ENCODE measurements at regions not wholly inside any gene's neighbourhood (a gene's known extent, or its start where the extent isn't known, plus 50 kb on each side); places are given as distances from the start of the nearest gene placed in this dataset.

GRCh38 chr11:8801121-8801520 is 109.9 kb upstream of the AKIP1 start:
- no peaks in the 10 kb centered on the region for H3K27me3 ChIP-seq (ENCODE audit: insufficient read depth)
- H3K4me1 ChIP-seq (ENCODE audit: control insufficient read depth in 1 of 2, insufficient read depth in 2 of 2, low read depth in 1 of 2, low read length in 1 of 2): peaks cover 0 to 3% of the 10 kb centered on the region in 2 experiments; a peak in 1 of 4 replicates
- H2AFZ ChIP-seq (ENCODE audit: low read depth): no peak overlapping the region
- WGBS (ENCODE audit: low lambda C conversion rate): 91% methylated on average over 9 of the region's 9 CpGs
- ChIA-PET CTCF (interaction anchor here (0.9 kb wide), 1 partner anchor 9 kb away, joined by 3 read pairs; a partner anchor contains a TSS), POLR2A (no interaction called here)
- no peaks in the 10 kb centered on the region for H3K9me3 ChIP-seq
- H4K20me1 ChIP-seq (ENCODE audit: insufficient read depth): 0 out of 2 replicates have a peak, but pooled peaks cover 5% of the 10 kb centered on the region
- no peak for DNase-seq
- H3K36me3 ChIP-seq (replicated peaks in 1 of 2; ENCODE audit: control insufficient read depth in 1 of 2, insufficient read depth in 2 of 2, low read length in 1 of 2): peaks cover 5 to 27% of the 10 kb centered on the region in 2 experiments
- no peak overlapping the region for H3K27ac ChIP-seq (ENCODE audit: low read depth in 2 of 2, low read length in 1 of 2)
- no peak overlapping the region for H3K9ac ChIP-seq
- no peak overlapping the region for H3K4me2 ChIP-seq
- TF ChIP-seq USF2 (IDR thresholded peaks at IDR 0.05; ENCODE audit: borderline replicate concordance, low read depth, low read length): no peak
- no peak for TF ChIP-seq FOSL2 (IDR thresholded peaks at IDR 0.05; ENCODE audit: borderline replicate concordance, low read depth)
- no peak for TF ChIP-seq MXI1 (IDR thresholded peaks at IDR 0.05; ENCODE audit: low read depth, low read length)
- TF ChIP-seq RFX5 (IDR thresholded peaks at IDR 0.05; ENCODE audit: low read length): no peak
- TF ChIP-seq FOXM1 (IDR thresholded peaks at IDR 0.05; ENCODE audit: low read depth): no peak
- no peak for TF ChIP-seq NRF1 (IDR thresholded peaks at IDR 0.05; ENCODE audit: low read depth, low read length)
- no peak for TF ChIP-seq EZH2phosphoT487 (IDR thresholded peaks at IDR 0.05; ENCODE audit: borderline replicate concordance, low read depth)
- no peak for TF ChIP-seq IRF3 (IDR thresholded peaks at IDR 0.05; ENCODE audit: low read depth, low read length)
- TF ChIP-seq MEF2A (IDR thresholded peaks at IDR 0.05; ENCODE audit: borderline replicate concordance, low read depth): no peak
- no peak for TF ChIP-seq TCF12 (IDR thresholded peaks at IDR 0.05)
- no peak for TF ChIP-seq ZBTB33 (IDR thresholded peaks at IDR 0.05; ENCODE audit: borderline replicate concordance, low read depth)
- no peak for TF ChIP-seq CTCF (IDR thresholded peaks at IDR 0.05)
- no peak for TF ChIP-seq SIN3A (IDR thresholded peaks at IDR 0.05; ENCODE audit: borderline replicate concordance, low read depth, low read length)
- no peak for TF ChIP-seq USF1 (IDR thresholded peaks at IDR 0.05; ENCODE audit: borderline replicate concordance, low read depth)
- TF ChIP-seq SMC3 (IDR thresholded peaks at IDR 0.05; ENCODE audit: low read depth, low read length): no peak
- peaks cover 5% of the 10 kb centered on the region for H3F3A ChIP-seq (replicated peaks; ENCODE audit: insufficient read depth)
- peaks cover 44% of the 10 kb centered on the region for H3K79me2 ChIP-seq (ENCODE audit: insufficient read depth)
- no peaks in the 10 kb centered on the region for H3K9me2 ChIP-seq
- no peak overlapping the region for H3K4me3 ChIP-seq (ENCODE audit: low read depth in 2 of 2, low read length in 1 of 2)
